ENCODE measurements at regions not wholly inside any gene's neighbourhood (a gene's known extent, or its start where the extent isn't known, plus 50 kb on each side); places are given as distances from the start of the nearest gene placed in this dataset.

- TF ChIP-seq, protein P1, sequence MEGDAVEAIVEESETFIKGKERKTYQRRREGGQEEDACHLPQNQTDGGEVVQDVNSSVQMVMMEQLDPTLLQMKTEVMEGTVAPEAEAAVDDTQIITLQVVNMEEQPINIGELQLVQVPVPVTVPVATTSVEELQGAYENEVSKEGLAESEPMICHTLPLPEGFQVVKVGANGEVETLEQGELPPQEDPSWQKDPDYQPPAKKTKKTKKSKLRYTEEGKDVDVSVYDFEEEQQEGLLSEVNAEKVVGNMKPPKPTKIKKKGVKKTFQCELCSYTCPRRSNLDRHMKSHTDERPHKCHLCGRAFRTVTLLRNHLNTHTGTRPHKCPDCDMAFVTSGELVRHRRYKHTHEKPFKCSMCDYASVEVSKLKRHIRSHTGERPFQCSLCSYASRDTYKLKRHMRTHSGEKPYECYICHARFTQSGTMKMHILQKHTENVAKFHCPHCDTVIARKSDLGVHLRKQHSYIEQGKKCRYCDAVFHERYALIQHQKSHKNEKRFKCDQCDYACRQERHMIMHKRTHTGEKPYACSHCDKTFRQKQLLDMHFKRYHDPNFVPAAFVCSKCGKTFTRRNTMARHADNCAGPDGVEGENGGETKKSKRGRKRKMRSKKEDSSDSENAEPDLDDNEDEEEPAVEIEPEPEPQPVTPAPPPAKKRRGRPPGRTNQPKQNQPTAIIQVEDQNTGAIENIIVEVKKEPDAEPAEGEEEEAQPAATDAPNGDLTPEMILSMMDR (IDR thresholded peaks at IDR 0.05; ENCODE audit: low read depth, low read length): no peak
Observed at GRCh38 chr6:169896826-169897456, 145.5 kb downstream of the ERMARD start.

DNA sequence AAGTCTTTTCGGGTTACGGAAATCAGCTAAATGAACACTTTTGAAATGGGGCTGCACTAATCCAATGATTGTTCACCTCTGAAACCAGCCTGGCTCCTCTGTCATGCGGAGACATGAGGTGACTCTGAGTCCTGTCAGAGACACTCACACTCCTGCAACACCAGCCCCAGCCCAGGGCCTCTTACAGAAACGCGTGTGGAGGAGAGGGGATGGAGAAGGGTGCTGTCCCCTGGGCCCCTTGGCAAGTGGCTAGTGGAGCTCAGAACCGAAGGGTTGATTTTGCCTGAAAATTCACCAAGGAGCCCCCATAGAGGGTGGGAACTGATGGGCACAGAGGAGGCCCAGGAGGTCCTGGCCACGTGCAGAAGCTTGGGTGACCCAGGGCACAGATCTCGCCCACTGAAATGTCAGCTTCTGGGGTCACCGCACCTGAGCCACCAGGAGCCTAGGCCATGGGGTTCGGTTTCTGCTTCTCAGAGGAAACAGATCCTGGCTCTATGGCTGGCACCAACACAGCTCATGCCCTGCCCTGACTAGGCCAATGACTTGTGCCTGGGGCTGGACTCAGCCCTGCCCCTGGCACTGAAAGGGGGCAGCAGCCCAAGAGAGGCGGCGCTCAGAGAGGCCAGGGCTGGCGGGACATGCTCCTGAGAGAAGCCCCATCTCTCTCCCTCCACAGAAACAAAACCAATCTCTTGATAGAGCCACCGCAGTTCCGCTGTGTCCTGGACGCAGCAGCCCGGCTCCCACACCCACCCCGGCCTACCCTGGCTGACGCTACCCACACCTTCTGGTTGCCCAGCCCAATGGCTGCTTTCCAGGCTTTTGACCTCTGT lies 144.7 kb downstream of the ERMARD start:
- no peak overlapping the region for H3K4me3 ChIP-seq (ENCODE audit: low read depth, low read length)
- TF ChIP-seq, protein P1 (IDR thresholded peaks at IDR 0.05; ENCODE audit: low read depth, low read length): no peak

More at GRCh38 chr6:169896826-169897456, 145.5 kb downstream of the ERMARD start:
- H3K4me3 ChIP-seq (ENCODE audit: low read depth, low read length): no peak overlapping the region

GRCh38 chr6:169895000-169895759 lies 143.8 kb downstream of the ERMARD start:
- TF ChIP-seq, protein P1 (IDR thresholded peaks at IDR 0.05; ENCODE audit: low read depth, low read length): no peak
- no peak overlapping the region for H3K4me3 ChIP-seq (ENCODE audit: low read depth, low read length)

DNA sequence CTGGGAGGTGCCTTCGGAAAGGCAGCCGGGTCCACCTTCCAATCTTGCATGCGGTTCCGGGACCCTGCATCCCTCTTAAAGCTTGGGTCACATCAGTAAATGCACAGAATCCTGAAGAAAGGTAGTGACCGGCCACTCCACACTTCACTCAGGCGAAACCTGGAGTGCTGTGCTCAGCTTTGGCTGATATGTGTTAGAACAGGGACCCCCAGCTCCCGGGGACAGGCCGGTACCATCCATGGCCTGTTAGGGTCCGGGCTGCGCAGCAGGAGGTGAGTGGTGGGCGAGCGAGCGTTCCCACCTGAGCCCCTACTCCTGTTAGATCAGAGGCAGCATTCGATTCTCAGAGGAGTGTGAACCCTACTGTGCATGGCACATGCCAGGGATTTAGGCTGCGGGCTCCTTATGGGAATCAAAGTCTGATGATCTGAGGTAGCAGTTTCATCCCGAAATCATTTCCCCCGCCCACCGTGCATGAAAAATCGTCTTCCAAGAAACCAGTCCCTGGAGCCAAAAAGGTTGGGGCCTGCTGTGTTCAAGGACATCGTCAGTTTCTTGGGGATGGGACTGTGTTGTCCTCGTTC lies 143.0 kb downstream of the ERMARD start:
- H3K4me3 ChIP-seq (ENCODE audit: low read depth, low read length): no peak overlapping the region
- TF ChIP-seq, protein P1 (IDR thresholded peaks at IDR 0.05; ENCODE audit: low read depth, low read length): no peak

- H3K4me3 ChIP-seq (ENCODE audit: low read depth, low read length): no peak overlapping the region
- TF ChIP-seq, protein P1 (IDR thresholded peaks at IDR 0.05; ENCODE audit: low read depth, low read length): no peak
Observed at GRCh38 chr6:169893624-169894023, 142.2 kb downstream of the ERMARD start.

- no peak overlapping the region for H3K4me3 ChIP-seq (ENCODE audit: low read depth, low read length)
- TF ChIP-seq, protein P1 (IDR thresholded peaks at IDR 0.05; ENCODE audit: low read depth, low read length): no peak
Observed at GRCh38 chr6:169891846-169892245, 140.4 kb downstream of the ERMARD start.

Data from WI38 (cell line).